Fibroblast of lung (primary cell): ENCODE measurements at regions not wholly inside any gene's neighbourhood (a gene's known extent, or its start where the extent isn't known, plus 50 kb on each side); places are given as distances from the start of the nearest gene placed in this dataset.

Experiments
- DNase-seq, 2 donors: peaks; one replicate each; pipeline versions ENCODE4 v3.0.0 to v3.0.0-alpha.2; 2010; ENCODE audit warnings: low read depth in 2 of 2
- H2AFZ ChIP-seq: 2 replicates; pipeline ENCODE4 v1.5.1; 2012; ENCODE audit warnings: low read length, control low read depth, inconsistent platforms
- H3K27ac ChIP-seq: 2 replicates; pipeline ENCODE4 v1.5.1; 2011; ENCODE audit warnings: low read length, control low read depth; ENCODE audit not compliant: insufficient read depth
- H3K27me3 ChIP-seq: 2 replicates; pipeline ENCODE4 v1.5.1; 2011; ENCODE audit warnings: mild to moderate bottlenecking, low read length; ENCODE audit not compliant: control insufficient read depth, insufficient read depth
- H3K36me3 ChIP-seq: 2 replicates; pipeline ENCODE4 v1.5.1; 2011; ENCODE audit warnings: low read length; ENCODE audit not compliant: control insufficient read depth, insufficient read depth
- H3K4me1 ChIP-seq: 2 replicates; pipeline ENCODE4 v1.5.1; 2011; ENCODE audit warnings: low read length; ENCODE audit not compliant: control insufficient read depth, insufficient read depth; ENCODE audit errors: extremely low read depth
- H3K4me2 ChIP-seq: 2 replicates; pipeline ENCODE4 v1.5.1; 2011; ENCODE audit warnings: low read length, control low read depth; ENCODE audit not compliant: insufficient read depth; ENCODE audit errors: extremely low read depth
- H3K4me3 ChIP-seq, 4 experiments: fragments of 200-600 bp in 1 of 4; sonication (generic) in 1 of 4; replicated peaks in 1 of 4; 2 replicates each; pipeline ENCODE4 v1.5.1; 2011 to 2016; ENCODE audit warnings: low read length in 4 of 4, low read depth in 3 of 4, mild to moderate bottlenecking in 3 of 4, control low read depth in 2 of 4, inconsistent platforms in 1 of 4, mixed read lengths in 1 of 4; ENCODE audit not compliant: insufficient read depth in 1 of 4; ENCODE audit errors: control extremely low read depth in 1 of 4
- H3K79me2 ChIP-seq: 2 replicates; pipeline ENCODE4 v1.5.1; 2012; ENCODE audit warnings: mild to moderate bottlenecking, low read length, inconsistent platforms; ENCODE audit not compliant: control insufficient read depth, insufficient read depth
- H3K9ac ChIP-seq: 2 replicates; pipeline ENCODE4 v1.5.1; 2011; ENCODE audit warnings: mild to moderate bottlenecking, low read length, control low read depth; ENCODE audit not compliant: insufficient read depth
- H3K9me3 ChIP-seq: 2 replicates; pipeline ENCODE4 v1.5.1; 2012; ENCODE audit warnings: low read depth, low read length; ENCODE audit not compliant: control insufficient read depth, insufficient read depth
- H4K20me1 ChIP-seq: 2 replicates; pipeline ENCODE4 v1.5.1; 2011; ENCODE audit warnings: low read length; ENCODE audit not compliant: control insufficient read depth, insufficient read depth; ENCODE audit errors: extremely low read depth
- EZH2 ChIP-seq: IDR thresholded peaks from 2 replicates; pipeline ENCODE4 v1.5.1; 2012; ENCODE audit warnings: low read length, control low read depth, mild to moderate bottlenecking; ENCODE audit errors: missing control alignments
- TF ChIP-seq, protein P1 (sequence below), 2 donors: IDR thresholded peaks in 1 of 2; conservative IDR thresholded peaks in 1 of 2; 1 replicate in 1 of 2; 2 replicates in 1 of 2; pipeline ENCODE4 v1.5.1; 2011 to 2012; ENCODE audit warnings: low read length in 2 of 2, control low read depth in 1 of 2, inconsistent platforms in 1 of 2, low read depth in 1 of 2, mild to moderate bottlenecking in 1 of 2

DNA sequence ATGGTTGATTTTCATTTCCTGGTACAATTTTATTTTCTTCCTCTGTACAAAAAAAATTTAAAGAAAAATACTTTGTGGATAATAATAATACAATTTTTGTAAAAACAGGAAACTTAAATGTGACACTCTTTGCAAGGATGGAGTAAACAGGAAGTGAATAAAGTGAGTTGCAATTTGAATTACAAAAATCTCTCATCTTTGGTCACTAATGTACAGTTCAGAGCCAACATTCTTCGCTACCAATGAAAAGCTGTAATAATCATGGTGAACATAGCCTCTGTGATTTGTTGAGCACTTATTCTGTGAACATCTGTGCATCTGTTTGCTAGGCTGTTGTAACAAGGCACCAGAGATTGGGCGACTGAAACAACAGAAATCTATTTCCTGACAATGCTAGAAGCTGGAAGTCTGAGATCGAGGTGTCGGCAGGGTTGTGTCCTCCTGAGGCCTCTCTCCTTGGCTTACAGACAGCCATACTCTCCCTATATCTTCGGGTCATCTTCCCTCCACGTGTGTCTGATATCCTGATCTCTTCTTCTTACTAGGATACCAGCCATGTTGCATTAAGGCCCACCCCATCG lies 295.3 kb upstream of the KLF6 start:
- DNase-seq, result no peak

DNA sequence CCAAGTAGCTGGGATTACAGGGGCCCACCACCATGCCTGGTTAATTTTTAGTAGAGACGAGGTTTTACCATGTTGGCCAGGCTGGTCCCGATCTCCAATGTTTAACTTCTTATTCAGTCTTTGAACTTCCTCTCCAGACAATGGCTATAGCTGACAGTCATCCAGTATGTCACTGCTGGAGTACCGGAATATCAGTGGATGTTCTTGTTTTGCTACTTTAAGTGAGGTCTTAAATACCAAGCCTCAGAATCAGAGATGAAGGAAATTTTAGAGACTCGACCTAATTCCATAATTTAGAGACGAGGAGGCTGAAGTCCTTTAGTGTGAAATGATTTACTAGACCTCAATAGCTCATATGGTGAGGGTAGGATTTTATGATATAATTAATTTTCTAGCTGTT lies 294.8 kb upstream of the KLF6 start:
- Histone ChIP-seq H3K4me3 (no peak overlapping the region), H3K27ac (no peak overlapping the region)

More for the DNA sequence above, 295.3 kb upstream of the KLF6 start:
- Histone ChIP-seq H3K4me3 (no peak overlapping the region), H3K27me3 (no peaks in the 10 kb centered on the region), H4K20me1 (no peaks in the 10 kb centered on the region), H3K79me2 (no peaks in the 10 kb centered on the region), H3K4me2 (no peak overlapping the region), H3K27ac (no peak overlapping the region), H3K9me3 (no peaks in the 10 kb centered on the region), H3K9ac (no peak overlapping the region), H3K36me3 (no peaks in the 10 kb centered on the region), H3K4me1 (peaks cover 10% of the 10 kb centered on the region), H2AFZ (no peak overlapping the region)
- no peak for TF ChIP-seq EZH2
- TF ChIP-seq, protein P1, sequence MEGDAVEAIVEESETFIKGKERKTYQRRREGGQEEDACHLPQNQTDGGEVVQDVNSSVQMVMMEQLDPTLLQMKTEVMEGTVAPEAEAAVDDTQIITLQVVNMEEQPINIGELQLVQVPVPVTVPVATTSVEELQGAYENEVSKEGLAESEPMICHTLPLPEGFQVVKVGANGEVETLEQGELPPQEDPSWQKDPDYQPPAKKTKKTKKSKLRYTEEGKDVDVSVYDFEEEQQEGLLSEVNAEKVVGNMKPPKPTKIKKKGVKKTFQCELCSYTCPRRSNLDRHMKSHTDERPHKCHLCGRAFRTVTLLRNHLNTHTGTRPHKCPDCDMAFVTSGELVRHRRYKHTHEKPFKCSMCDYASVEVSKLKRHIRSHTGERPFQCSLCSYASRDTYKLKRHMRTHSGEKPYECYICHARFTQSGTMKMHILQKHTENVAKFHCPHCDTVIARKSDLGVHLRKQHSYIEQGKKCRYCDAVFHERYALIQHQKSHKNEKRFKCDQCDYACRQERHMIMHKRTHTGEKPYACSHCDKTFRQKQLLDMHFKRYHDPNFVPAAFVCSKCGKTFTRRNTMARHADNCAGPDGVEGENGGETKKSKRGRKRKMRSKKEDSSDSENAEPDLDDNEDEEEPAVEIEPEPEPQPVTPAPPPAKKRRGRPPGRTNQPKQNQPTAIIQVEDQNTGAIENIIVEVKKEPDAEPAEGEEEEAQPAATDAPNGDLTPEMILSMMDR (conservative IDR thresholded peaks at IDR 0.05 in 1 of 2, IDR thresholded peaks at IDR 0.05 in 1 of 2; ENCODE audit: low read depth in 1 of 2, low read length in 2 of 2), result no peak

DNA sequence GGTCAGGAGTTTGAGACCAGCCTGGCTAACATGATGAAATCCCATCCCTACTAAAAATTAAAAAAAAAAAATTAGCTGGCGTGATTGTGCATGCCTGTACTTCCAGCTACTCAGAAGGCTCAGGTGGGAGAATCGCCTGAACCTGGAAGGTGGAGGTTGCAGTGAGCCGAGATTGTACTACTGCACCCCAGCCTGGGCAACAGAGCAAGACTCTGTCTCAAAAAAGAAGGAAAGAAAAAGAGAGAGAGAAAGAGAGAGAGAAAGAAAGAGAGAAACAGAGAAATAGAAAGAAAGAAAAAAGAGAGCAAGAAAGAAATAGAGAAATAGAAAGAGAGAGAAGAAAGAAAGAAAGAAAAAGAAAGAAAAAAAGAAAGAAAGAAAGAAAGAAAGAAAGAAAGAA lies 292.8 kb upstream of the KLF6 start:
- no peak for TF ChIP-seq EZH2
- TF ChIP-seq, protein P1 (conservative IDR thresholded peaks at IDR 0.05 in 1 of 2, IDR thresholded peaks at IDR 0.05 in 1 of 2; ENCODE audit: low read depth in 1 of 2, low read length in 2 of 2), result no peak

More for the DNA sequence above, 294.8 kb upstream of the KLF6 start:
- Histone ChIP-seq H4K20me1 (no peaks in the 10 kb centered on the region), H3K4me2 (no peak overlapping the region), H3K36me3 (no peaks in the 10 kb centered on the region), H3K4me1 (peaks cover 13% of the 10 kb centered on the region), H3K9me3 (no peaks in the 10 kb centered on the region), H3K79me2 (no peaks in the 10 kb centered on the region), H2AFZ (no peak overlapping the region), H3K9ac (no peak overlapping the region), H3K27me3 (no peaks in the 10 kb centered on the region)
- TF ChIP-seq EZH2, result no peak
- TF ChIP-seq, protein P1 (conservative IDR thresholded peaks at IDR 0.05 in 1 of 2, IDR thresholded peaks at IDR 0.05 in 1 of 2; ENCODE audit: low read depth in 1 of 2, low read length in 2 of 2), result no peak
- DNase-seq, result no peak

More for the DNA sequence above, 292.8 kb upstream of the KLF6 start:
- Histone ChIP-seq H4K20me1 (no peaks in the 10 kb centered on the region), H2AFZ (no peak overlapping the region), H3K9ac (no peak overlapping the region), H3K36me3 (no peaks in the 10 kb centered on the region), H3K4me3 (no peak overlapping the region), H3K9me3 (no peaks in the 10 kb centered on the region), H3K4me2 (no peak overlapping the region), H3K27me3 (no peaks in the 10 kb centered on the region), H3K79me2 (no peaks in the 10 kb centered on the region), H3K4me1 (peaks cover 17% of the 10 kb centered on the region), H3K27ac (no peak overlapping the region)
- DNase-seq, result no peak
